HG02885 (cell line): ENCODE measurements at regions not wholly inside any gene's neighbourhood (a gene's known extent, or its start where the extent isn't known, plus 50 kb on each side); places are given as distances from the start of the nearest gene placed in this dataset.
A peak's percentile ranks its signal among the peaks of the same experiment; 100 is the strongest.

Source experiments
- ATAC-seq: cut with Tn5 transposase; IDR thresholded peaks from one replicate; pipeline ENCODE4 v1.9.1; 2021; ENCODE audit warnings: mild to moderate bottlenecking; ENCODE audit not compliant: unreplicated experiment, poor library complexity

DNA sequence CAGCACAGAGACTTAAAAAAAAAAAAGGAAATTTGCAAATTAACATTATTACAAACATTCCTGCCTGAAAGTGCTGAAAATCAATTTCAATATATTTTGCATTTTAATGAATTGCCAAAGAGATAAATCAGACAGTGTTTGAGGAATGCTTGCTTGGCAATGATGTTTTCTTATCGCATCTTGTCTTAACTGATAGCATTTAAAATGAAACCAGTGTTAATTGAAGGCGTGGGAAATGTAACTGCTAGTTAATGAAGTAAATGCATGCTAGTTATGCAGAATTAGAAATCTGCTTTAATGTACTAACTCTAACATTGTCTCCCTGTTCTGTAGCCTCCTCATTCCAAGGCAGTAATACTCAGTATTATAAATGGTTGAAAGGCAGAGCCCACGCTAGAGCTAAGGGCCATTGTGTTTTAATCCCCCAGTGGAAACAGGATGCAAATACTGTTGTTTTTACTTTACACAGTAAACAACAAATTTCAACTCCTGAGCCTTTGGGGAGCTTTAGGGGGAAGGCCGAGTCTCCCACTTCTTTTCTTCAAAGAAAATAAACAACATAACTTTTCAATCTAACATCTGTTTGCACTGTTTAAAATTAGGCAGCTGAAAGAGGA lies 586.9 kb downstream of the TLE4 start:
- no peak for ATAC-seq

GRCh38 chr9:80158131-80158530 lies 586.4 kb downstream of the TLE4 start:
- no peak for ATAC-seq

DNA sequence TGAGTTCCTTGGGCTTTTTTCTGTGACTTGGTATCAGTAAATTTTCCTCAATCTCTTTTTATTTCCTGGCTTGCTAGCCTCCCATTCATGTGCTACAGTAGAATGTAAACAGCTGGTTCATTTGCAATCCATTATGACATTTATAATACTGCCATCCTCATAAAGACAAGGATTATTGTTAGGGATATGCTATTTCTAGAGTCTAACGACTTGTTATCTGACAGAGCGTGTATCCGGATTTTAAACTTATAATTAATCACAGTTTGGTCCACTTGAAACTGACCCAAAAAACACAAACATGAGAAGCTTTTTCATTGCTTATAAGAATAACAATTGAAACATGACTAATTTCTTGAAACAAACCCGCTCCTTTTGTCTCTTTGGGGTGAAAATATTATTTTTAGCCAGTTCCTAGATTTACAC lies 585.8 kb downstream of the TLE4 start:
- peak; percentile 38 for ATAC-seq

DNA sequence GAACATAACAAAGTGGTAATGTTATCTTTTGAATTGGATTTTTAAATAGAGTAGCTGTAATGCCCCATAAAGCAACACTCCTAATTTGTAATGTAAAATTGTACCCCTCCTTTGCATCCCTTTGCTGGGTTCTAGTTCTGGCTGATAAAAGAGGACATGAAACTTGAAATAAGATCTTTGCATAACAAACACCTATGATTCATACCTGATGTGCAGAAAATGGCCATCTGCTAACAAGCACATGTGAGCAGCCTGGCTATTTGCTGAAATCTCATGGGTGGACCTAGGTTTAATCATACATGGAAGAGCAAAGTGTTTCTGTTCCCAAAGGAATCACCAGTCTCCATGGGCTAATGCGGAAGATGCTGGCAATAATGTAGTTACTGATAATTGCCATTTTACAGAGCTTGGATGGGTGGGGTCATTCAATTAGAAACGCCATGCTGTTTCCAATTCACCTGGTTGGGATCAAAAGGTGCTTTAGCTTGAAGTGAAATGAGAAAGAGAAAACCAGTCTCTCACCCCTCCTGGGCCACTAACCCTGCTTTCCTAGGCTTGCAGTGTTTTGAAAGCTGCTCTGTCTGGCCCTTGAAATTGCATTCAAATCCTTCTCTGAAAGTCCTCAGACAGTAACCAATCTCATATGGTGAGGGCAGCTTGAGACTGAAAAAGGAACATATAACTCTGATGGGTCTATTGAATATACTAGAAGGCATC lies 585.1 kb downstream of the TLE4 start:
- ATAC-seq = peak; percentile 62

- no peak for ATAC-seq
Measured at GRCh38 chr9:80156262-80156661, 584.5 kb downstream of the TLE4 start.

DNA sequence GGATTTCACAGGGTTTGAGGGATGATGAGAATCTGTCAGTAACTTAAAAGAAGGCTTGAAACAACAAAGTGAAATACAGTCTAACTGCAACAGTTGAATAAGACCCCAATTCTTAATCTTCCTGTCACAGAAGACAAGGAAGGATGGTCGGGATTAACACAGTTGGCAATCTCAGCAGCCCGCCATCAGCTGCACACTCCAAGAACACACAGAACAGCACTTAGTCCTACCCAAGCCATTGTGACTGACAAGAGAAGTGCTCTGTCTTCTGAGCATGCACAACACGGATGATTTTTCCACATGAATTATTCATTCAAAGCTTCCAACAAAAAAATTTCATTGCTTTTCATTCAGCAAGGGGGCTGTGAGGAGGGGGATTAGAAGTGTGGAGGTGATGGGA lies 576.1 kb downstream of the TLE4 start:
- no peak for ATAC-seq

GRCh38 chr9:80146466-80146865 lies 574.7 kb downstream of the TLE4 start:
- ATAC-seq = peak; percentile 50

GRCh38 chr9:80144856-80145255 lies 573.1 kb downstream of the TLE4 start:
- no peak for ATAC-seq

DNA sequence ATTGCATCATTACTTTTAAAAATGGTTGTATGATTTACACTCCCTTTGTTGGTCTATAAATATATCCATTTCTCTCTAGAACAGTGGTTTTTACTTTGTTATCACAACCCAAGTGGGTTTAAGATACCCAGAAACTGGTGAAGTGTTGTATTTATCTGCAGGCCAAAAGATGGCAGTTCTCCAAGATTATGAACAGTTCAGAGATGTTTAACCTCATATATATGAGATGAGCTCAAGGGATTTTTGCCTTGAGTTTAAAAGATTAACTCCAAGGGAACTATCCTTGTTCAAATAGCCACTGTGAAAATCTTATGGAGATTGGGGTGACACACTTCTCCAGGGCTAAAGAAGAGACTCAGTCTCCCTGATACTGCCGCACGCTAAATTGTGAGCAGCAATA lies 572.6 kb downstream of the TLE4 start:
- no peak for ATAC-seq

- no peak for ATAC-seq
Measured at GRCh38 chr9:80143899-80144298, 572.1 kb downstream of the TLE4 start.

DNA sequence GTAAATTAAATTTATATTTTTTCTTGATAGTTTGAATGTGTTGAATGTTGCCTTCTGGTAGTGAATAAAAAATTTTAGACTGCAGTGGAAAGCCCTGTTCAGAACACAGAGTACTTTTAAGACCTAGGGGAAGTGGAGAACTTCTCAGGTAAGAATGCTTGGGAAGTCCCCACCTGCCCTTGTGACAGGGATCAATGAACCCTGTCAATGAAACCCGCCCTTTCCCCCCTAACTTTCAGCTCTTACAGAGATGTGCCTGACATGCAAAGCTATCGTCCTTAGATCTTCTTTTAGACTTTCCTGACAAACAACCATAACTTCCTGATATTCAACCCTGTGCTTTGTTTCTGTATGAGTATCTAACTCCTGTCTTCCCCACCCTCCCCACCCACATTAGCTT lies 562.7 kb downstream of the TLE4 start:
- ATAC-seq = peak; percentile 98

DNA sequence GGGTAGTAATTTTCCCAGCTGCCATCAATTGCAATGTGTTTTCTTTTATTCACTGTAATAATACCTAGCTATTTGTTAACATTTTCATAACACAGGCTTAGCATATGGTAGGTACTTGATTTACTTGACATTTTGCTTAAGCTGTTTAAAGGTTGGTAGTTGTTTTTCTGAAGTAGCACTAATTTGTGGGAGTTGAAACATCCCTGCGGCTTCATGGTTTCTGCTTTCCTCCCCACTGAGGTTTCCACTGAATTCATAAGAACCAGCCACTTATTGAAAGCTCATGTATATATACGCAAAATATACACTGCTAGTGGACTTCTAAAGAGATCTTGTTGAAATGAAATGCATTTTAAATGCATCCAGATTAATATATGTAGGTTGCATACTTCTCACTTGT lies 559.9 kb downstream of the TLE4 start:
- no peak for ATAC-seq

DNA sequence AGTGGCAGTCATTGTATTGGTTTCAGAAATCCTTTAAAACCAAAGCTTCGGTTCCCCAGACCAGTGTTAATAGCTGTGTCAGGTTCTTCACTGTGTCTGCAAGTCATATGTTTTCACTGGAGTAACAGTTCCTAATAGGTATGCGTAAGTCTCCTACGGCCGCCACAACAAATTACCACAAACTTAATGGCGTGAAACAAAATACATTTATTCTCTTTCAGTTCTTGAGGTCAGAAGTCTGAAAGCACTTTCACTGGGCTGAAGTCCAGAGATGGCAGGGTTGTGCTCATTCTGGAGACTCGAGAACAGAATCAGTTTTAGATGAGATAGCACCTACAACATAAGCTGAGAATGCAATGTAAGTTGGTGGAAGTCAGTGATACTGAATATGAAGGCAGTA lies 556.2 kb downstream of the TLE4 start:
- ATAC-seq = no peak

DNA sequence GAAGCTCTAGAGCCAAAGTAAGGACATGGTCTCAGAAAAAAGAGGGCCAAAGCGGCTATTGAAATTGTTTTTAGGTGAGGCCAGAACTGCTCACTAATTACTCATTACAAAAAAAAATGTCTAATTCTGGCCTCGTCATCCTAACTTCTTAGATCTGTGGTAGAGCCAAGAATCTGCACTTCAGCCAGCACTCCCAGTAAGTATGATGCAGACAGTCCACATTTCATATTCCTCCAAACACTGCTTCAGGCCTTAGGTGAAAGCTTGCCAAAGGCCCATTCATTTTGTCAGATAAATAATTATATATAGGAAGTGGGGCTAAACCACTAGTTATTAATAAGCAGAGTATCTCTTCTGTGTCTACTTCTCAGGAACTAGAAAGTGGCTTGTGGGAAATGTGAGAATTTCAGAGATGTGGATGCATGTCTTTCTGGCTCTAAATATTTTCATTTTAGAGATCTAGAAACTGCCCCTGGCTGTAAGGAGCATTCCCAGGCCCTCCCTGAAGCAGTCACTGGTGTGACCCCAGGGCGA lies 554.0 kb downstream of the TLE4 start:
- no peak for ATAC-seq

DNA sequence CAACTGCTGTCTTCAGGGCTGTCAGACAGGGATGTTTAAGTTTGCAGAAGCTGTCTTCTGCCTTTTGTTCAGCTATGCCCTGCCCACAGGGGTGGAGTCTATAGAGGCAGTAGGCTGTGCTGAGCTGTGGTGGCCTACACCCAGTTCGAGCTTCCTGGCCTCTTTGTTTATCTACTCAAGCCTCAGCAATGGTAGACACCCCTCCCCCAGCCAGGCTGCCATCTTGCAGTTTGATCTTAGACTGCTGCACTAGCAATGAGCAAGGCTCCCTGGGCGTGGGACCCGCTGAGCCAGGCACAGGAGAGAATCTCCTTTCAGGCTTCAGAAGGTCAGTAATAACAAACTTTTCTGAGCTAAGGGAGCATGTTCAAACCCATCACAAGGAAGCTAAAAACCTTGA lies 545.3 kb downstream of the TLE4 start:
- no peak for ATAC-seq

DNA sequence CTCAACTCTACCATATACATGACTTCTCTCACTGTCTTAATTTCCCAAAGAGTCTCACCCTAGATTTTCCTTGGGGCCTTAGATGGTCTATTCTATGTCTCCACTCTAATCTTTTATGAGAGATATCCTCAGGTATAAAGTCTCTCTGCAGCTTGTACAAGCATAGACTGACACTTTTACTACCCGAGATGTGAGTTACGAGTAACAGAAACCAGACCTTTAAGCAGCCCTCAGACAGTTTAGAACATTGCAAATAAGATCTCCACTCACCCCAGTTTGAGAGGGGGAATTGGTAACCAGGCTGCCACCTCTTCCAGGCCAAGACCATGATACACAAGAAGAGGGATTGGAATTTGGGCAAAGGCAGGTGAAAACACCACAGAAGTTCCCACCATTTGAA lies 542.5 kb downstream of the TLE4 start:
- ATAC-seq = no peak

DNA sequence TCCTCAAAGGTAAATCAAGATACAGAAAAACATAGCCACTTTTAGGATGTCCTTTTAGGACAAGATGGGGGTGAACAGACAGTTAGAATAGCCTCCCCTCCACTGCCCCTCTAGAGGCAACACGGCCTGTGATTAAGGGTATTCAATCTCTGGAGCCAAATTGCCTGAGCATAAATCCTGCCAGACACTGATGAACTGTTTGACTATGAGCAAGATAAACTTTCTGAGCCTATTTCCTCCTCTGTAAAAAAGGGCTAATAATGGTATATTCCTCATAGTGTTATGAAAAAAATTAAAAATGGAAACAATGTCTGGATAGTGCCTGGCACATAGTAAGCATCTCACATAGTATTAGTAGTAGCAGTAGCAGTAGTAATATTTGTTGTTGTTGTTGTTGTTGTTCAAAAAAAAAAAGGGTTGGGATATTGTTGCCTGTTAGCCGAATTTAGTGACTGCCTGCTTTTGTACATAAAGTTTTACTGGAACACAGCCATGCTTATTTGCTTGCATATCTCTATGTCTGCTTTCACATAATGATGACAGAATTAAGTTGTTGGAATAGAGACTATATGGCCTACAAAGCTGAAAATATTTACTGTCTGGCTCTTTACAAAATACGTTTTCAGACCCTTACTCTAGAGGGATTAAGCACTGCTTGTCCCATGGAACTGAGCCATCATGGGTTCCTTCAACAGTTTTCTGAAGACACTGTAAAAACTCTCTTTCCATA lies 536.3 kb downstream of the TLE4 start:
- no peak for ATAC-seq

- ATAC-seq = no peak
Measured at GRCh38 chr9:80097476-80097875, 525.7 kb downstream of the TLE4 start.

- ATAC-seq = peak; percentile 80
Measured at GRCh38 chr9:80094176-80094771, 522.5 kb downstream of the TLE4 start.

- ATAC-seq = no peak
Measured at GRCh38 chr9:80093695-80094094, 521.9 kb downstream of the TLE4 start.

GRCh38 chr9:80091526-80091925 lies 519.8 kb downstream of the TLE4 start:
- no peak for ATAC-seq
